GM18867 (cell line): ENCODE measurements at regions not wholly inside any gene's neighbourhood (a gene's known extent, or its start where the extent isn't known, plus 50 kb on each side); places are given as distances from the start of the nearest gene placed in this dataset.

Experiments used
- ATAC-seq: cut with Tn5 transposase; IDR thresholded peaks from one replicate; pipeline ENCODE4 v1.9.1; 2021; ENCODE audit warnings: mild to moderate bottlenecking, moderate library complexity; ENCODE audit not compliant: unreplicated experiment

- ATAC-seq: no peak
These were observed 388.9 kb downstream of the SH3GL2 start for GRCh38 chr9:17967731-17968130.

GRCh38 chr9:17969232-17969631 lies 390.4 kb downstream of the SH3GL2 start:
- no peak for ATAC-seq

GRCh38 chr9:17970277-17970676 lies 391.4 kb downstream of the SH3GL2 start:
- peak; percentile 74 for ATAC-seq

GRCh38 chr9:17978773-17979172 lies 399.9 kb downstream of the SH3GL2 start:
- no peak for ATAC-seq

GRCh38 chr9:17986595-17986994 lies 407.7 kb downstream of the SH3GL2 start:
- no peak for ATAC-seq

GRCh38 chr9:17987189-17987588 lies 408.3 kb downstream of the SH3GL2 start:
- ATAC-seq: no peak

GRCh38 chr9:17988489-17988888 lies 409.6 kb downstream of the SH3GL2 start:
- ATAC-seq: no peak

- ATAC-seq: no peak
These were observed 411.7 kb downstream of the SH3GL2 start for GRCh38 chr9:17990602-17991001.

GRCh38 chr9:17993024-17993423 lies 414.2 kb downstream of the SH3GL2 start:
- no peak for ATAC-seq

GRCh38 chr9:17994695-17995425 lies 416.0 kb downstream of the SH3GL2 start:
- no peak for ATAC-seq

GRCh38 chr9:17996728-17997127 lies 417.9 kb downstream of the SH3GL2 start:
- no peak for ATAC-seq

GRCh38 chr9:18002718-18003438 lies 424.0 kb downstream of the SH3GL2 start:
- ATAC-seq: no peak

- no peak for ATAC-seq
These were observed 427.7 kb downstream of the SH3GL2 start for GRCh38 chr9:18006591-18006990.

GRCh38 chr9:18007621-18008020 lies 428.8 kb downstream of the SH3GL2 start:
- no peak for ATAC-seq

GRCh38 chr9:18009902-18010301 lies 431.0 kb downstream of the SH3GL2 start:
- ATAC-seq: peak; percentile 79

- ATAC-seq: no peak
These were observed 431.6 kb downstream of the SH3GL2 start for GRCh38 chr9:18010492-18010891.

GRCh38 chr9:18012170-18012569 lies 433.3 kb downstream of the SH3GL2 start:
- ATAC-seq: no peak

- ATAC-seq: no peak
These were observed 435.7 kb downstream of the SH3GL2 start for GRCh38 chr9:18014556-18014955.

GRCh38 chr9:18015116-18015515 lies 436.2 kb downstream of the SH3GL2 start:
- ATAC-seq: no peak

GRCh38 chr9:18017136-18017535 lies 438.3 kb downstream of the SH3GL2 start:
- ATAC-seq: no peak

GRCh38 chr9:18018221-18018620 lies 439.4 kb downstream of the SH3GL2 start:
- no peak for ATAC-seq

- no peak for ATAC-seq
These were observed 439.8 kb downstream of the SH3GL2 start for GRCh38 chr9:18018661-18019060.
